ENCODE measurements at regions not wholly inside any gene's neighbourhood (a gene's known extent, or its start where the extent isn't known, plus 50 kb on each side); places are given as distances from the start of the nearest gene placed in this dataset.
"Not testable (repeated sequence)": the region's sequence is repeated elsewhere in the genome, so short reads cannot be mapped to it uniquely, and the experiment has no call there.

- Histone ChIP-seq H3K9me3 (ENCODE audit: low read depth, low read length) (no peaks in the 10 kb centered on the region), H3K27ac (no peak overlapping the region), H3K36me3 (ENCODE audit: insufficient read depth, low read length) (no peaks in the 10 kb centered on the region), H3K4me3 (no peak overlapping the region), H3K9ac (ENCODE audit: insufficient read length) (no peak overlapping the region)
- TF ChIP-seq EZH2 (IDR thresholded peaks at IDR 0.05), result no peak
- DNase-seq (ENCODE audit: low read depth, low spot score), result no peak
Observed at GRCh38 chr13:67395577-67395976, 165.4 kb upstream of the PCDH9 start.

DNA sequence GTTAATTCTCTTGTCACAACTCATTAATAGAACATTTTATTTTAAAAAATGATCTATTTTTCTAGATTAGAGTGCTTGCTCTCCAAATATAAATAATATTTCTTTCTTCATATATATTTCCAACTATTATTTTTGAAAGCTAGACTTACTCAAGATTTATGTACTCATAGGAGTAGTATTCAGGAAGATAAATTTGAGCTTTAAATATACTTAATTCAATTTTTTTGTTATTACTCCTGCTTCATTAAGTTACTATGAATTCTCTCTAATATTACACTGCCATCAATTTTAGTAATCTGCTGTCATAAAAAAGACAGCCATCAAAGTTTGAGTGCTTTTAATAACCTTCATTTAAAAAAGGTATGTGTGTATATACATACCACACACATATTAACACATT is 161.9 kb upstream of the PCDH9 start:
- DNase-seq (ENCODE audit: low read depth, low spot score), result no peak
- Histone ChIP-seq H3K9me3 (ENCODE audit: low read depth, low read length) (no peaks in the 10 kb centered on the region), H3K36me3 (ENCODE audit: insufficient read depth, low read length) (no peaks in the 10 kb centered on the region), H3K27ac (no peak overlapping the region), H3K9ac (ENCODE audit: insufficient read length) (no peak overlapping the region), H3K4me3 (no peak overlapping the region)
- TF ChIP-seq POLR2AphosphoS5 (IDR thresholded peaks at IDR 0.05; ENCODE audit: borderline replicate concordance, low read depth, low read length) (no peak), FOXP2 (optimal IDR thresholded peaks at IDR 0.05; ENCODE audit: control extremely low read depth, extremely low read length, insufficient read depth) (no peak), EZH2 (IDR thresholded peaks at IDR 0.05) (no peak)

GRCh38 chr13:67390462-67391086 is 160.4 kb upstream of the PCDH9 start:
- H3K9me3 ChIP-seq (ENCODE audit: low read depth, low read length), result no peaks in the 10 kb centered on the region
- no peaks in the 10 kb centered on the region for H3K36me3 ChIP-seq (ENCODE audit: insufficient read depth, low read length)
- DNase-seq (ENCODE audit: low read depth, low spot score), result no peak
- no peak overlapping the region for H3K27ac ChIP-seq
- TF ChIP-seq EZH2 (IDR thresholded peaks at IDR 0.05) (no peak), POLR2AphosphoS5 (IDR thresholded peaks at IDR 0.05; ENCODE audit: borderline replicate concordance, low read depth, low read length) (no peak), FOXP2 (optimal IDR thresholded peaks at IDR 0.05; ENCODE audit: control extremely low read depth, extremely low read length, insufficient read depth) (no peak)
- no peak overlapping the region for H3K9ac ChIP-seq (ENCODE audit: insufficient read length)
- no peak overlapping the region for H3K4me3 ChIP-seq

DNA sequence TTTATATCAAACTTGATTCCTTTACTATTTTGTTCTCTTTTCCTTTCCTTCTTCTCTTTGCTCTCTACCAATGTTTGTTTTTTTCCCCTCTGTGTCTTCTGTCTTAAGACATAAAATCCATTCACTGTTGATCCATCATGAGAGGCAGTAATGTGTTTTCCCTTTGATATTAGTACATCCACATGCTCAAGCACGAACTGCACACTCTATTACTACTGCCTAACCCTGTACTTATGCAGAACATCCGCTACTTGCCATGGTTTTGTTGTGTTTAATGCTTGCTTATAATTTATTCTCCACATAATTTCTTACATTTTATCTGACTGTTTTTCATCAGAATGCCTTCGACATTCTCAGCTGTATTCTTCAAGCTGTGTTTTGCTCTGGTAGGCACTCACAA is 159.0 kb upstream of the PCDH9 start:
- Histone ChIP-seq H3K9ac (ENCODE audit: insufficient read length) (no peak overlapping the region), H3K4me3 (no peak overlapping the region)
- TF ChIP-seq EZH2 (IDR thresholded peaks at IDR 0.05), result no peak
- no peak for TF ChIP-seq FOXP2 (optimal IDR thresholded peaks at IDR 0.05; ENCODE audit: control extremely low read depth, extremely low read length, insufficient read depth)
- no peak for TF ChIP-seq POLR2AphosphoS5 (IDR thresholded peaks at IDR 0.05; ENCODE audit: borderline replicate concordance, low read depth, low read length)

DNA sequence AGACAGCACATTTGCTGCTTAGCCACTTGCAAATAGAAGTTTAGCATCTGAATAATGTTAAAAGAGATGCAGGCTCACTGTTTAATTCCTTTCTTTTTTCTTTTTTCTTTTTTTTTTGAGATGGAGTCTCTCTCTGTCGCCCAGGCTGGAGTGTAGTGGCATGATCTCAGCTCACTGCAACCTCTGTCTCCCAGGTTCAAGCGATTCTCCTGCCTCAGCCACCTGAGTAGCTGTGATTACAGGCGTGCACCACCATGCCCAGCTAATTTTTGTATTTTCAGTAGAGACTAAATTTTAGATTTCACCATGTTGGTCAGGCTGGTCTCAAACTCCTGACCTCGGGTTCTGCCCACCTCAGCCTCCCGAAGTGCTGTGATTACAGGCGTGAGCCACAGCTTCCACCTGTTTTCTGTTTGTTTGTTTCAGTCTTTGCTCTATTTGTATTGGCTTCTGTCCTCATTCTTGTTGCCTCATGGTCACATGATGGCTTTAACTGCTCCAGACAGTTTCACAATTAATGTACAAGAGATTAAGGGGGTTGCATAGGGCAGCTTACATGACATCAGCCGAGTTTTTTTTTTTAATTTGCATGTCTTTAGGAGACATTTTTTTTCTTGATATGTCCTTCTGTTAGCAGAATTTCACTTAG is 153.1 kb upstream of the PCDH9 start:
- H3K9ac ChIP-seq (ENCODE audit: insufficient read length); H3K27ac ChIP-seq; H3K9me3 ChIP-seq (ENCODE audit: low read depth, low read length); H3K4me3 ChIP-seq; H3K36me3 ChIP-seq (ENCODE audit: insufficient read depth, low read length); DNase-seq (ENCODE audit: low read depth, low spot score): not testable (repeated sequence)

More for the DNA sequence above, 159.0 kb upstream of the PCDH9 start:
- Histone ChIP-seq H3K36me3 (ENCODE audit: insufficient read depth, low read length) (no peaks in the 10 kb centered on the region), H3K27ac (no peak overlapping the region), H3K9me3 (ENCODE audit: low read depth, low read length) (no peaks in the 10 kb centered on the region)
- no peak for DNase-seq (ENCODE audit: low read depth, low spot score)

GRCh38 chr13:67377919-67378318 is 147.8 kb upstream of the PCDH9 start:
- Histone ChIP-seq H3K4me3 (no peak overlapping the region), H3K36me3 (ENCODE audit: insufficient read depth, low read length) (no peaks in the 10 kb centered on the region), H3K9ac (ENCODE audit: insufficient read length) (no peak overlapping the region), H3K9me3 (ENCODE audit: low read depth, low read length) (no peaks in the 10 kb centered on the region), H3K27ac (no peak overlapping the region)
- no peak for DNase-seq (ENCODE audit: low read depth, low spot score)
- no peak for TF ChIP-seq FOXP2 (optimal IDR thresholded peaks at IDR 0.05; ENCODE audit: control extremely low read depth, extremely low read length, insufficient read depth)
- TF ChIP-seq EZH2 (IDR thresholded peaks at IDR 0.05), result no peak
- no peak for TF ChIP-seq POLR2AphosphoS5 (IDR thresholded peaks at IDR 0.05; ENCODE audit: borderline replicate concordance, low read depth, low read length)

DNA sequence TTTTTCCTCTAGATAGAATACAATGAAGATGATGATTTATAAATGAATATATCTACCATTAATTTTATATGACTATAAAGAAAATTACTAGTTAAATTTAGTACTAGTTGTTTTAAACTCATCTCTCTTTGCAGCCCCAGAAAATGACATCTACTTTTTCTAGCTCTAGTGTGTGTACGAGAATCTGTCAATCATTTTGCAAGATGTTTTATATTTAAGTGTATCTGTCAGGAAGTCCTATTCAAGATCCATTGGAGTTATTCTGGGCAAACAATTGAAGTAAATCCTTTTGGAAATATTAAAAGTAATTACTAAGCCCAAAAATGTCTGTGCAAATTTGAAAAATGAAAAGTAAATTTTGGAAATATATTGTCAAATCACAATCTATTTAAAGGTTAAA is 144.3 kb upstream of the PCDH9 start:
- TF ChIP-seq EZH2 (IDR thresholded peaks at IDR 0.05), result no peak
- no peak overlapping the region for H3K27ac ChIP-seq
- no peak for DNase-seq (ENCODE audit: low read depth, low spot score)

DNA sequence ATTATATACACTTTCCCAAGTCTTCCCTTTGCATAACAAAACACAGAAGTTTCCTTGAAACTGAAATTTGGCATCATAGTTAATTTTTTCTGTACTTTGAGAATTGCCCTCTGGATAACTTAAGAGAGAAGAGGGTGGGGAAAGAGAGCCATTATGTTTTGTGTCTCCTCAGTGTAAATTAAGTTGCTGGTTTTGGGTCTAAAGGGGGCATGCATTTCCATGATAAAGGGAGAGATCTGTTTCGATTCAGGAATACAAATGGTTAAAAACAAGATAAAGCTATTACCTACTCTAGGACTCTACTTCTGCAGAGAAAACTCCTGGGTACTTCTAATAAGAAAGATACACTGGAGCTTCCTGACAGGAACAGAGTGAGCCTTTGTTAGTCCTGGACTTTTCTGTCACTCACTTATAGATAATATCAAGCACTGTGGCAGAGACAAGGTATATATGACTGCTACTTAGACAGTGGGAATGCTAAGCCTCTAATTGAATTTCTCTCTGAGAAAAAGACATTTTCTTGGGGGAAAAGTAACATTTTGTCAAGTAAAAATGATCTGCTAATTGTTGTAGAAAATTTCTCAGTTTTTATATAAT is 142.8 kb upstream of the PCDH9 start:
- TF ChIP-seq EZH2 (IDR thresholded peaks at IDR 0.05), result no peak
- no peak for TF ChIP-seq FOXP2 (optimal IDR thresholded peaks at IDR 0.05; ENCODE audit: control extremely low read depth, extremely low read length, insufficient read depth)
- no peak for TF ChIP-seq POLR2AphosphoS5 (IDR thresholded peaks at IDR 0.05; ENCODE audit: borderline replicate concordance, low read depth, low read length)
- Histone ChIP-seq H3K4me3 (no peak overlapping the region), H3K9me3 (ENCODE audit: low read depth, low read length) (no peaks in the 10 kb centered on the region), H3K36me3 (ENCODE audit: insufficient read depth, low read length) (no peaks in the 10 kb centered on the region), H3K9ac (ENCODE audit: insufficient read length) (no peak overlapping the region), H3K27ac (no peak overlapping the region)
- no peak for DNase-seq (ENCODE audit: low read depth, low spot score)

More for the DNA sequence above, 144.3 kb upstream of the PCDH9 start:
- Histone ChIP-seq H3K9ac (ENCODE audit: insufficient read length) (no peak overlapping the region), H3K4me3 (no peak overlapping the region), H3K9me3 (ENCODE audit: low read depth, low read length) (no peaks in the 10 kb centered on the region), H3K36me3 (ENCODE audit: insufficient read depth, low read length) (no peaks in the 10 kb centered on the region)

Measured in SK-N-MC (cell line).